OCI-LY7 (cell line): ENCODE measurements at regions not wholly inside any gene's neighbourhood (a gene's known extent, or its start where the extent isn't known, plus 50 kb on each side); places are given as distances from the start of the nearest gene placed in this dataset.

Experiments
- BruUV-seq: library from RNA; stranded (reverse); fragments of 400-500 nt; replicated peaks from 2 replicates; lab custom pipeline; 2021; lab: Mats Ljungman, UMichigan
- CTCF ChIA-PET: fragments of 300-600 bp; sonication (Branson Sonifier 250); formaldehyde crosslinking; loops from one replicate; lab custom pipeline; 2022; ENCODE audit warnings: antibody characterized with exemption; ENCODE audit not compliant: unreplicated experiment; lab: Charles Lee
- POLR2A ChIA-PET: fragments of 300-600 bp; sonication (Branson Sonifier 250); formaldehyde crosslinking; loops from one replicate; lab custom pipeline; 2022; ENCODE audit warnings: antibody characterized with exemption; lab: Charles Lee
- DNase-seq: peaks from one replicate; pipeline ENCODE4 v3.0.0-alpha.2; 2015; ENCODE audit warnings: low spot score
- H2AFZ ChIP-seq: fragments of 200-600 bp; sonication (generic), shearing (Covaris generic); 2 replicates; pipeline ENCODE4 v1.6.1; 2014; ENCODE audit warnings: mild to moderate bottlenecking, antibody characterized with exemption, low read length, moderate library complexity
- H3K27ac ChIP-seq: fragments of 200-600 bp; sonication (generic); 2 replicates; pipeline ENCODE4 v1.5.1; 2014; ENCODE audit warnings: mixed run types, low read depth, mild to moderate bottlenecking, moderate library complexity, low read length, inconsistent platforms; ENCODE audit not compliant: poor library complexity, severe bottlenecking
- H3K36me3 ChIP-seq: fragments of 200-600 bp; sonication (generic); 2 replicates; pipeline ENCODE4 v1.6.1; 2014; ENCODE audit warnings: mild to moderate bottlenecking, antibody characterized with exemption, low read length, moderate library complexity, mixed read lengths; ENCODE audit not compliant: insufficient read depth
- H3K4me1 ChIP-seq: fragments of 200-600 bp; sonication (generic); 2 replicates; pipeline ENCODE4 v1.5.1; 2014; ENCODE audit warnings: mild to moderate bottlenecking, low read length; ENCODE audit not compliant: insufficient read depth, poor library complexity, severe bottlenecking
- H3K4me2 ChIP-seq: fragments of 200-600 bp; sonication (generic); 2 replicates; pipeline ENCODE4 v1.6.1; 2014; ENCODE audit warnings: mild to moderate bottlenecking, low read length
- H3K4me3 ChIP-seq: fragments of 200-600 bp; sonication (generic); 2 replicates; pipeline ENCODE4 v1.5.1; 2014; ENCODE audit warnings: mild to moderate bottlenecking, low read depth, low read length; ENCODE audit not compliant: poor library complexity, severe bottlenecking
- H3K79me2 ChIP-seq: fragments of 200-600 bp; sonication (generic); 2 replicates; pipeline ENCODE4 v1.6.1; 2016; ENCODE audit warnings: low read depth, mild to moderate bottlenecking, low read length, moderate library complexity, mixed read lengths; ENCODE audit not compliant: insufficient read depth
- H3K9me2 ChIP-seq: fragments of 200-600 bp; sonication (generic); 2 replicates; pipeline ENCODE4 v1.6.1; 2016; ENCODE audit warnings: mild to moderate bottlenecking, low read length, mixed read lengths; ENCODE audit not compliant: insufficient read depth
- H3K9me3 ChIP-seq: fragments of 200-600 bp; sonication (generic); 2 replicates; pipeline ENCODE4 v1.6.1; 2014; ENCODE audit warnings: mild to moderate bottlenecking, mixed run types, low read length, mixed read lengths
- H4K20me1 ChIP-seq: fragments of 200-600 bp; sonication (generic); 2 replicates; pipeline ENCODE4 v1.6.1; 2014; ENCODE audit warnings: mild to moderate bottlenecking, antibody characterized with exemption, low read length, moderate library complexity, mixed read lengths; ENCODE audit not compliant: insufficient read depth
- EZH2phosphoT487 ChIP-seq: fragments of 200-600 bp; sonication (generic); IDR thresholded peaks from 2 replicates; pipeline ENCODE4 v1.6.1; 2018; ENCODE audit warnings: low read depth, borderline replicate concordance, mild to moderate bottlenecking, mixed run types, antibody characterized with exemption, low read length, moderate library complexity, mixed read lengths
- intact Hi-C: fragments of 100-400 bp; cut with micrococcal nuclease; formaldehyde crosslinking; loops from one replicate; pipeline ENCODE4 v1.10.0; 2022; ENCODE audit not compliant: unreplicated experiment
- TF ChIP-seq, protein P1 (sequence below): fragments of 200-600 bp; sonication (generic); conservative IDR thresholded peaks from 2 replicates; pipeline ENCODE4 v1.5.1; 2014; ENCODE audit warnings: mild to moderate bottlenecking, antibody characterized with exemption, low read length, moderate library complexity, mixed read lengths

DNA sequence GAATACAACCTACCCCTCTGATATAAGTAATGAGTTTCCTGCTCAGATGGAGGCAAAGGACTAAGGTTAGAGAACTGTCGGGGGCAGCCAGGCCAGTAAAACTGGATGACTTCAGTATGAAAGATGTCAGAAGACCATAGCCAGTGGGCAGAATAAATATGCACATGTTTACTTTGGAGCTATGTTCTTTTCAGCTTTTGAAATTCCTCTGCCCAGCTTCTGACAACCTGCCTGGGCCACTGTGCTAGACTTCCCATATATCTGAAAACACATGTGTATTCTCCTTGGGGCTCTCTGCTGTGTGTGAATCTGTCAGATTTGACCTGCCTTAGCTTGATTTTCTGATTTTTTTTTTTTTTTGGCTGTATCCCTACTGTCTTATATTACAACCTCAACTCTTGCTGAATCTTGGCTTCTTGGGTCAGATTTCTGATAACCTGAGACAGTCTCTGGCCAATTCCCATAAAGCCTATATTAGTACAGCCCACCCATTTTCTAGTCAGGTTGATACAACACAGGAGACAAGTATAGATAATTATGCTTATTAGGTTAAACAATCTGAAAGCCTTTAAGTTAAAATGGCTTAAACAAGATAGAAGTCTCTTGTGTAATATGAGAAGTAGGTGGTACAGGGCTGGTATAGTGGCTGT lies 76.6 kb upstream of the PRLR start:
- CTCF ChIA-PET, result no interaction called here
- intact Hi-C loops, result no loop called here

DNA sequence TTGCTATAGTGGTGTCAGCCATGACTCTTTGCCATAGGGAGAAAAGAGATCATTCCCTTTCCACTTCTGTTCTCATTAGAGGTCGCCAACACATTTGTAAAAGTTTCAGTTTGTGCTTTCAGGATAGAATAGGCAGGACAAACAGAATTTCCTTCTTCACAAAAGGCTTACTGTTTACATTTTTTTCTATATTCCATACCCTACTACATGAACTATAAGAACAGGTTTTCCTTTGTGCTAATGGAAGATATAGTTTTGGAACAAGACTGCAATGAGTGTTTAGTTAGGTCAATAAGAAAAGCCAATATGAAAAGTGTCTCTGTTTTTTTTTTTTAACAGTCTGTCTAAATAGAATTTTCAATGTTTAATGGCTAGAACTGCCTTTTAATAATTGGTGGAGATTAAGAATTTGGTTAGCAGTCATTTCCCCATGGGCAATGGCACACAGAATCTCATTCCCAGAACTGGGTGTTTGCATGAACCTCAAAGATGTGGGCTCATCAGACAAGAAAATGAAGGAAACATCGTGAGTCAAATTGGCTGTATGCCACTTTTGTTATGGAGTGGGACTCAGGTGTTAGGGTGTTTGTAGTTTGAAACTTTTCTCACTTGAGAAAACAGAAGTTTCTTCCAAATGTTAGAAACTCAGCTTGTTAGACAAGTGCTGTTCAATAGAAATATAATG lies 75.2 kb upstream of the PRLR start:
- no TSS peak for BruUV-seq
- POLR2A ChIA-PET, result no interaction called here
- Histone ChIP-seq H3K4me2 (no peak overlapping the region), H3K9me2 (no peaks in the 10 kb centered on the region), H2AFZ (no peak overlapping the region), H4K20me1 (no peaks in the 10 kb centered on the region), H3K4me1 (no peaks in the 10 kb centered on the region), H3K36me3 (no peaks in the 10 kb centered on the region), H3K79me2 (no peaks in the 10 kb centered on the region), H3K27ac (no peak overlapping the region), H3K4me3 (no peak overlapping the region), H3K9me3 (no peaks in the 10 kb centered on the region)
- intact Hi-C loops, result no loop called here
- TF ChIP-seq EZH2phosphoT487, result no peak
- TF ChIP-seq, protein P1, sequence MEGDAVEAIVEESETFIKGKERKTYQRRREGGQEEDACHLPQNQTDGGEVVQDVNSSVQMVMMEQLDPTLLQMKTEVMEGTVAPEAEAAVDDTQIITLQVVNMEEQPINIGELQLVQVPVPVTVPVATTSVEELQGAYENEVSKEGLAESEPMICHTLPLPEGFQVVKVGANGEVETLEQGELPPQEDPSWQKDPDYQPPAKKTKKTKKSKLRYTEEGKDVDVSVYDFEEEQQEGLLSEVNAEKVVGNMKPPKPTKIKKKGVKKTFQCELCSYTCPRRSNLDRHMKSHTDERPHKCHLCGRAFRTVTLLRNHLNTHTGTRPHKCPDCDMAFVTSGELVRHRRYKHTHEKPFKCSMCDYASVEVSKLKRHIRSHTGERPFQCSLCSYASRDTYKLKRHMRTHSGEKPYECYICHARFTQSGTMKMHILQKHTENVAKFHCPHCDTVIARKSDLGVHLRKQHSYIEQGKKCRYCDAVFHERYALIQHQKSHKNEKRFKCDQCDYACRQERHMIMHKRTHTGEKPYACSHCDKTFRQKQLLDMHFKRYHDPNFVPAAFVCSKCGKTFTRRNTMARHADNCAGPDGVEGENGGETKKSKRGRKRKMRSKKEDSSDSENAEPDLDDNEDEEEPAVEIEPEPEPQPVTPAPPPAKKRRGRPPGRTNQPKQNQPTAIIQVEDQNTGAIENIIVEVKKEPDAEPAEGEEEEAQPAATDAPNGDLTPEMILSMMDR, result no peak
- no peak for DNase-seq
- CTCF ChIA-PET, result no interaction called here

More for the DNA sequence above, 76.6 kb upstream of the PRLR start:
- Histone ChIP-seq H3K36me3 (no peaks in the 10 kb centered on the region), H3K9me3 (no peaks in the 10 kb centered on the region), H3K79me2 (no peaks in the 10 kb centered on the region), H3K4me1 (no peaks in the 10 kb centered on the region), H3K9me2 (no peaks in the 10 kb centered on the region), H3K4me2 (no peak overlapping the region), H3K4me3 (no peak overlapping the region), H2AFZ (no peak overlapping the region), H4K20me1 (no peaks in the 10 kb centered on the region), H3K27ac (no peak overlapping the region)
- BruUV-seq, result no TSS peak
- TF ChIP-seq EZH2phosphoT487, result no peak
- TF ChIP-seq, protein P1, result no peak
- POLR2A ChIA-PET, result interaction anchor here (0.5 to 0.7 kb wide), 3 partner anchors 275 to 630 kb away, joined by 4 to 5 read pairs (median 4); no protein-coding TSS in a partner anchor
- DNase-seq, result no peak

DNA sequence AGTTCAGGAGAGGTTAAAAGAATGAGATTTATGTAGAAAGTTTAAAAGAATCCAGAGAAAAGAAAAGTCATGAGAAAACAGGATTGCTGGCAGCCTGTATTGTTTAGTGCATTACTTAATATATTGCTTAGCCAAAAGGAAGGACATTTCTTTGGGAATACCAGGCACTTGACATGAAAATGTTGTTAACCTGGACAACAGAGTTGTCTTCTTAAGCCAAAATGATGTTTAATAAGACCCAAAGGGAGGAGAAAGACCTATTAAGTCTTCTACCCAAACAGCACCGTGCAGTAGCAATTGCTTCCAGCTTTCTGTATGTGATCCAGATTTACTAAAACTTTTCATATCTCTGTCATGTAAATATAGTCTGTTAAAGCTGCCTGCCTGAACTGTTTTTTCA lies 74.0 kb upstream of the PRLR start:
- Histone ChIP-seq H2AFZ (no peak overlapping the region), H3K79me2 (no peaks in the 10 kb centered on the region), H4K20me1 (no peaks in the 10 kb centered on the region), H3K4me1 (no peaks in the 10 kb centered on the region), H3K4me2 (no peak overlapping the region), H3K36me3 (no peaks in the 10 kb centered on the region), H3K9me3 (no peaks in the 10 kb centered on the region), H3K27ac (no peak overlapping the region), H3K9me2 (no peaks in the 10 kb centered on the region), H3K4me3 (no peak overlapping the region)
- no peak for DNase-seq
- intact Hi-C loops, result no loop called here
- CTCF ChIA-PET, result no interaction called here
- TF ChIP-seq, protein P1, result no peak
- TF ChIP-seq EZH2phosphoT487, result no peak
- no TSS peak for BruUV-seq
- POLR2A ChIA-PET, result no interaction called here
